ENCODE measurements at regions not wholly inside any gene's neighbourhood (a gene's known extent, or its start where the extent isn't known, plus 50 kb on each side); places are given as distances from the start of the nearest gene placed in this dataset.

DNA sequence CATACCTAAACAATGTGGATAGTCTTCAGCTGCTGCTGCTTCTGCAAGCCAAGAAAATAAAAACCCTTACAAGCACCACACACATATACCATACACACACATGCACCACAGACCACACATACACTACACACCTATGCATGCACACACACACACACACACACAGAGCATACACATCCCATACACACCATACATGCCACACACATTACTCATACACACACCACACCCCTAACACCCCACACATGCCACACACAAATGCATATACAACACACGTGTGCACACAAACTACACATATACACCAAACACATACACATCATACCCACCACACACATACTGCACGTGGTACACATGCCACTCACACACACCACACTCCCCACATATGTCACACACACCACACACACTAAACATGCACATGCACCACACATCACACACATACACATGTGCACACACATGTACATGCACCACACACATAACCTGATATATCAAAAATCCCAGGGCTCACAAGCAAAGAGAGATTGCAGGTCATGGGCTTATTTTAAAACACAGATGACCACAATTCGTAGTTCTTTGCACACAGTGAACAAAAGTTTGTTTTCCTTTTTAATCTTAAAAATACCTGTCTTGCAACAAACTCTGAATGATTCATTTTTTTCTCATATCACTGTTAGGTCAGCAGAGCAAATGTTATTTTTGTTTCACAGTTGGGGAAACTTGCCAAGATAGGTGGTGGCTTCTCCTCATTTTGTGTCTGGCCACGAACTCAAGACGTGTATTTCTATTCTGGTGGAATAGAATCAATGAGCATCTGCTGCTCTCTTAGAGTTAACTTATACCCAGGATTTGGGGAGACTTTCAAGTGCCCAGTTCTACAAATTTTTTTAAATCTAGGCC is 456.6 kb downstream of the FGF9 start:
- TF ChIP-seq, protein P1, sequence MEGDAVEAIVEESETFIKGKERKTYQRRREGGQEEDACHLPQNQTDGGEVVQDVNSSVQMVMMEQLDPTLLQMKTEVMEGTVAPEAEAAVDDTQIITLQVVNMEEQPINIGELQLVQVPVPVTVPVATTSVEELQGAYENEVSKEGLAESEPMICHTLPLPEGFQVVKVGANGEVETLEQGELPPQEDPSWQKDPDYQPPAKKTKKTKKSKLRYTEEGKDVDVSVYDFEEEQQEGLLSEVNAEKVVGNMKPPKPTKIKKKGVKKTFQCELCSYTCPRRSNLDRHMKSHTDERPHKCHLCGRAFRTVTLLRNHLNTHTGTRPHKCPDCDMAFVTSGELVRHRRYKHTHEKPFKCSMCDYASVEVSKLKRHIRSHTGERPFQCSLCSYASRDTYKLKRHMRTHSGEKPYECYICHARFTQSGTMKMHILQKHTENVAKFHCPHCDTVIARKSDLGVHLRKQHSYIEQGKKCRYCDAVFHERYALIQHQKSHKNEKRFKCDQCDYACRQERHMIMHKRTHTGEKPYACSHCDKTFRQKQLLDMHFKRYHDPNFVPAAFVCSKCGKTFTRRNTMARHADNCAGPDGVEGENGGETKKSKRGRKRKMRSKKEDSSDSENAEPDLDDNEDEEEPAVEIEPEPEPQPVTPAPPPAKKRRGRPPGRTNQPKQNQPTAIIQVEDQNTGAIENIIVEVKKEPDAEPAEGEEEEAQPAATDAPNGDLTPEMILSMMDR (conservative IDR thresholded peaks at IDR 0.05): no peak
- H3K27ac ChIP-seq: no peak overlapping the region

DNA sequence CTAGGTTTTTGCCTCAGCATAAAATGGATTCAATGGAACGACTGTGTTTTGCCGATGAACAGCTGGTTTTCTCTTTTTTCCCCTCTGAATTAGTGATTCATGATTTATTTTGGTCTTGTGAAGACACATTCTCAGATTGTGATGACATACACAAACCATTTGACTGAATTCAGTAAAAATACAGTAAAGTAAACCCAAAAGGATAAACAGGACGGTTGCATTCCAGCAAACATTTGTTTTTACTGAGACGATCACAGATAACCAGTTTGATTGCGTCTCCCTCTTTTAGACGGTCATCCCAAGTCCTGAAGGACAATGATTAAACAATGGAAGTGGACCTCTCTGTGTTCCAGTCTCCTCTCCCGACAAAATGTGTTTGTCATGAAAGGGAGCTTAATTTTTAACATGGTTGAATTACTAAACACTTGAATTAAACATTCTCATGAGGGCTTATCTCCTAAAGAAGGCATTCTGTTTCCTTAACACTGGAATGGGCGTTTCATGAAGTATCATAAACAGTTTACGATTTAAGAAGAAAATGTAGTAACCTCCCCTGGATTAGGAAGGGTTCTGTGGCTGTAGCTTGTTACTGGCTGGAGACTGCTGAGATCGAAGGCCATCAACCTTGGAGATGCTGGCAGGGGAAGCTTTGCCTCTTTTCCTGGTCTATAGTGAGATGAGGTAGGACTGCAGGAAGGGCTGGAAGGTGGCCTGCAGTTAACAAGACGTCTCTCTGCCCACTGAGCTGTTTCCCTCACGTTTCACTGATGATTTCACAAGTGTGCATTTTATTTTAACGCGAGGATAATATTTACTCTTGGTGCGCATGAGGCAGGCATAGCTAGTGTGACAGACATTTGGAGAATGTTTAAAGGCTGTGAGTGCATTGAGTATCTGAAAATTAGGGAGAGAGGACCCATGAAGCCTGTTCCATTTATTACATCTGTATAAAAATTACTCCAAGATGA is 457.9 kb downstream of the FGF9 start:
- no peak overlapping the region for H3K27ac ChIP-seq
- TF ChIP-seq, protein P1 (conservative IDR thresholded peaks at IDR 0.05): no peak

DNA sequence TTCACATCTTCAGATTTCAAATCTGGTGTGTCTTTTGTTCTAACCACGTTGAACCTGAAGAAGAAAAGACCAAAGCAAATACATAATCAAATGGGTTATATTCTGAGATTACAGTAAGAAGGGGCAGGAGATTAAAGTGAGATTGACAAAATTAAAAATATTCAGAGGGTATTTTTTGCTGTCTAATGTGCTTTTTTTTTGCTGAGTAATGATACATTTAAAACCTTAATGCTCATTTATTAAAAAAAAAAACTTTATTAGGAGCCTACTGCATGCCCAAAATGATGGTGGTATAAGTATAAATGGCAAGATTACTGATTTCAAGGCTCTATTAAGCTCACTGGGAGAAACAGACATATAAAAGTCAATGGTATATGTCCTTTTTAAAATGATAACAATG is 459.4 kb downstream of the FGF9 start:
- no peak overlapping the region for H3K27ac ChIP-seq
- TF ChIP-seq, protein P1 (conservative IDR thresholded peaks at IDR 0.05): no peak

DNA sequence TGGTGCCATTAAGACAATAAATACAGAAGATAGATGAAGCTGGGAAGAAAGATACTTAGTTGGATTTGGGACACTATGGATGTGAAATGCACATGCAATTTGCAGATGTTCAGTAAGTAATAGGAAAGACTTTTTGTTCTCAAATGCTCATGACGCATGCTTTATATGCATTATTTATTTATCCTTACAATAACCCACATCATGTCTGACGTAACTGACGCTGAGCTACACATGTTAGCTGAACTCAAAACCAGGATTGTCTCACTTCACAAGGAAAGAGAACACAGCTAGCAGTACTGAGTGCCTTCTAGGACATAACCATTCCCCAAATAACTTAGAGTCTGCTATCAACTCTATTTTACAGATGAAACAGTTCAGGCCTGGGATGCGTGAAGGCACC is 463.4 kb downstream of the FGF9 start:
- TF ChIP-seq, protein P1 (conservative IDR thresholded peaks at IDR 0.05): no peak
- no peak overlapping the region for H3K27ac ChIP-seq

DNA sequence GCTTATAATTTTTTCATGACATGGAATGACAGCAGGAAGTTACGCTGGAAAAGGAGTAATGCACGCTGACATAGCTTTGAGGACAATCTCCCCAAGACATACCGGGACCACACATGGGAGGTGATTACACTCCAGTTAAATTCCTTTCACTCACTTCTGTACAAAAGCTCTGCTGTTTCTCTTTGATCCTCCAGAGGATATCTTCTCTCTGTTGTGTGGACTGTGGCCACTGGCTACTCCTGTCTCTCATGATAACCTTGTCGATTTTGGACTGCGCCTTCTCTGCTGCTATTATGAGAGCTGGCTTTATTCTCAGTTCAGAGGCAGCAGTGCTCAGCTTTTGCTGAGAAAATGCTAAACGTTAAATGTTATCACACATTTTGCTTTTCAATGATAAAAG is 464.6 kb downstream of the FGF9 start:
- TF ChIP-seq, protein P1 (conservative IDR thresholded peaks at IDR 0.05): no peak
- H3K27ac ChIP-seq: no peak overlapping the region

DNA sequence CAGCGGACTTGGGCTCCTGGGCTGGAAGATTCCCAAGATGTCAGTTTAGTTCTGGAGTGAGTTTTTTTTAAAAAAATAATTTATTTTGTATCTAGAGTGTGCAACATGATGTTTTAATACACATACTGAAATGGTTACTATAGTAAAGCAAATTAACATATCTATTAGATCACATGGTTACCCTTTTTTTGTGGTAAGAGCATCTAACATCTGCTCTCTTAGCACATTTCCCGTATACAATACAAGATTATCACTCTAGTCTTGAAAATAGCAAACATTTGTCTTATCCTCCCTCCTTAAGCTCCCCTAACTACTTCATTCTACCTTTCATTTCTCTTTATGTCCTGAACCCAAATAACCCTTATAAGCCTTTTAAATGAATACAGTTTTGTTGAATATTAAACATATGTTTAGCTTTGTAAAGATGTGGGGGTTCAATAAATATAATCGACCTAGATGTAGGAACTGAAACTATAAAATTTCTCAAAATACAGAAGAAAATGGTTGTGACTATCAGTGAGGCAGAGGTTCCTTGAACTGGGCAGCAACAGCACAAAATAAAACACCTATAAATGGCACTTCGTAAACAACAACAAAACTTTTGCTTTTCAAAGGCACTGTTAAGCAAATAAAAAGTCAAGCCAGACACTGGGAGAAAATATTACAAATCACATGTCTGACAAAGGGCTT is 466.6 kb downstream of the FGF9 start:
- TF ChIP-seq, protein P1 (conservative IDR thresholded peaks at IDR 0.05): no peak
- no peak overlapping the region for H3K27ac ChIP-seq
